RWPE2 (cell line): ENCODE measurements at regions not wholly inside any gene's neighbourhood (a gene's known extent, or its start where the extent isn't known, plus 50 kb on each side); places are given as distances from the start of the nearest gene placed in this dataset.

Source experiments
- ATAC-seq: fragments of 200-7000 bp; cut with Tn5 transposase; 3 replicates; pipeline ENCODE4 v1.9.1; 2021; ENCODE audit warnings: low read depth
- DNase-seq: peaks from one replicate; pipeline ENCODE4 v3.0.0-alpha.2; 2020; ENCODE audit warnings: low spot score
- H3K27ac ChIP-seq: fragments of 450-650 bp; 2 replicates; pipeline ENCODE4 v1.5.1; 2017; ENCODE audit warnings: mild to moderate bottlenecking; ENCODE audit not compliant: poor library complexity, severe bottlenecking
- H3K27me3 ChIP-seq: fragments of 250-450 bp; sonication (Bioruptor Pico); 2 replicates; pipeline ENCODE4 v1.5.1; 2021; ENCODE audit warnings: mild to moderate bottlenecking, moderate library complexity; ENCODE audit not compliant: insufficient read depth, poor library complexity, severe bottlenecking
- H3K36me3 ChIP-seq: fragments of 250-450 bp; sonication (Bioruptor Pico); 2 replicates; pipeline ENCODE4 v1.5.1; 2020; ENCODE audit warnings: low read depth, mild to moderate bottlenecking, moderate library complexity
- H3K4me1 ChIP-seq: fragments of 250-450 bp; sonication (Bioruptor Pico); 2 replicates; pipeline ENCODE4 v1.5.1; 2021; ENCODE audit warnings: mild to moderate bottlenecking, moderate library complexity; ENCODE audit not compliant: insufficient read depth, poor library complexity, severe bottlenecking
- H3K4me3 ChIP-seq: fragments of 250-450 bp; sonication (Bioruptor Pico); 2 replicates; pipeline ENCODE4 v1.5.1; 2021; ENCODE audit warnings: mild to moderate bottlenecking, moderate library complexity; ENCODE audit not compliant: severe bottlenecking
- H3K9me3 ChIP-seq: fragments of 250-450 bp; sonication (Bioruptor Pico); 2 replicates; pipeline ENCODE4 v1.5.1; 2021; ENCODE audit warnings: mild to moderate bottlenecking, moderate library complexity; ENCODE audit not compliant: severe bottlenecking
- CTCF ChIP-seq: fragments of 450-650 bp; IDR thresholded peaks from one replicate; pipeline ENCODE4 v1.5.1; 2017; ENCODE audit warnings: mild to moderate bottlenecking, moderate library complexity; ENCODE audit not compliant: poor library complexity, severe bottlenecking

- no peak for TF ChIP-seq CTCF
- no peaks in the 10 kb centered on the region for H3K36me3 ChIP-seq
- no peak overlapping the region for H3K27ac ChIP-seq
- H3K4me3 ChIP-seq, result no peak overlapping the region
- H3K27me3 ChIP-seq, result no peaks in the 10 kb centered on the region
- ATAC-seq (no peak), DNase-seq (no peak)
- no peaks in the 10 kb centered on the region for H3K4me1 ChIP-seq
- H3K9me3 ChIP-seq, result no peaks in the 10 kb centered on the region
These were observed 65.1 kb downstream of the RRM2 start for GRCh38 chr2:10187661-10188060.

GRCh38 chr2:10188211-10188610 is 65.7 kb downstream of the RRM2 start:
- H3K9me3 ChIP-seq, result no peaks in the 10 kb centered on the region
- no peaks in the 10 kb centered on the region for H3K27me3 ChIP-seq
- no peak overlapping the region for H3K4me3 ChIP-seq
- H3K4me1 ChIP-seq, result no peaks in the 10 kb centered on the region
- no peaks in the 10 kb centered on the region for H3K36me3 ChIP-seq
- ATAC-seq (0 out of 3 replicates have a peak, but pooled peaks have one; percentile 22), DNase-seq (no peak)
- peak; percentile 25 for TF ChIP-seq CTCF
- H3K27ac ChIP-seq, result no peak overlapping the region

- H3K36me3 ChIP-seq, result no peaks in the 10 kb centered on the region
- TF ChIP-seq CTCF, result peak; percentile 1
- ATAC-seq, result no peak
These were observed 66.3 kb downstream of the RRM2 start for GRCh38 chr2:10188729-10189305.

GRCh38 chr2:10190255-10190654 is 67.7 kb downstream of the RRM2 start:
- H3K9me3 ChIP-seq, result no peaks in the 10 kb centered on the region
- no peak for TF ChIP-seq CTCF
- ATAC-seq (no peak), DNase-seq (no peak)
- no peaks in the 10 kb centered on the region for H3K36me3 ChIP-seq
- H3K4me1 ChIP-seq, result no peaks in the 10 kb centered on the region
- H3K27ac ChIP-seq, result no peak overlapping the region
- no peak overlapping the region for H3K4me3 ChIP-seq
- H3K27me3 ChIP-seq, result no peaks in the 10 kb centered on the region

More at GRCh38 chr2:10188729-10189305, 66.3 kb downstream of the RRM2 start:
- no peak overlapping the region for H3K27ac ChIP-seq
- no peak for DNase-seq
- H3K27me3 ChIP-seq, result no peaks in the 10 kb centered on the region
- H3K4me3 ChIP-seq, result no peak overlapping the region
- H3K9me3 ChIP-seq, result no peaks in the 10 kb centered on the region
- H3K4me1 ChIP-seq, result no peaks in the 10 kb centered on the region

- no peaks in the 10 kb centered on the region for H3K9me3 ChIP-seq
- H3K4me3 ChIP-seq, result no peak overlapping the region
- no peak overlapping the region for H3K27ac ChIP-seq
- H3K4me1 ChIP-seq, result no peaks in the 10 kb centered on the region
- DNase-seq (no peak), ATAC-seq (no peak)
- no peaks in the 10 kb centered on the region for H3K27me3 ChIP-seq
- no peak for TF ChIP-seq CTCF
- no peaks in the 10 kb centered on the region for H3K36me3 ChIP-seq
These were observed 68.4 kb downstream of the RRM2 start for GRCh38 chr2:10190737-10191532.
